ENCODE measurements at regions not wholly inside any gene's neighbourhood (a gene's known extent, or its start where the extent isn't known, plus 50 kb on each side); places are given as distances from the start of the nearest gene placed in this dataset.

DNA sequence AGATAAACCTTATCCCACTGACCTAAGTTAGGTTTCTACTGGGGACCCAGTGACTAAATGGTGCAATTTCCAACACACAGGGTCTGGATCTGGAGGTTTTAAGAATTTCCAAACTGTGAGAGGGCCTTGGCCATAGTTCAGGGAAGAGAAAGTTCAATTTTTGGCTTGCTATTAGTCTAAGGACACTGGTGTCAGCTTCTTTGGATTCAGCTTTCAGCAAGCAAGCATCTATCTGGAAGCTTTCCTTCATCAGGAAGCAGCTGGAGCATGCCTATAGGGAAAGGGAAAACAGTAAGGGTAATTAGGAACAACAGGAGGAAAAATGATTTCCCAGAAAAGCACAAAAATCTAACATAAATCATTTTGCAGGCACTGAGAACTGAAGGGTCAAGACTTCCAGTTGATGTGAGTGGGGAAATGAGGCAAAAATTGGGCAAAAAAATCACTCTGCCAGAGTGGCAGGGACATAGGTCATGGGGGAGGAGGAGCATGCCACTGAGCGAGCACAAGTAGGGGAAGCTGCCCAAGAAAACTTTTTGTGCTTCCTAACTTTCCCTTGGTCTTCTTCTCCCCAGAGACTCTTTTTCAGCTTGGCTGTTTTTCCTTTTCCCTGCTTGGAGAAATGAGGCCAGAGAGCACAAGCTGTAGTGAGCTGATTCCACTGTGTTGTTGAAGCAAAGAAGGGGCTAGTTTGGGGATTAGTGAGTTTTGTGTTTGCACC, 299.6 kb downstream of the FGF10 start:
- Histone ChIP-seq H3K79me2 (ENCODE audit: insufficient read depth, low read length) (no peaks in the 10 kb centered on the region), H3K27me3 (ENCODE audit: insufficient read depth, low read length) (no peaks in the 10 kb centered on the region), H3K36me3 (ENCODE audit: control insufficient read depth in 1 of 2, insufficient read depth in 2 of 2, low read length in 2 of 2) (no peaks in the 10 kb centered on the region), H3K9me3 (ENCODE audit: control insufficient read depth in 1 of 2, insufficient read depth in 1 of 2, low read depth in 1 of 2, low read length in 2 of 2) (no peaks in the 10 kb centered on the region), H3K9me2 (ENCODE audit: insufficient read depth) (no peaks in the 10 kb centered on the region), H3K4me2 (ENCODE audit: low read length) (no peak overlapping the region), H3K4me3 (replicated peaks in 1 of 2; ENCODE audit: low read depth in 1 of 2, low read length in 2 of 2) (no peak overlapping the region), H3K9ac (ENCODE audit: low read length) (no peak overlapping the region), H2AFZ (ENCODE audit: low read depth, low read length, poor library complexity, severe bottlenecking) (no peak overlapping the region), H3K4me1 (ENCODE audit: control insufficient read depth in 1 of 2, insufficient read depth in 2 of 2, low read length in 2 of 2) (no peaks in the 10 kb centered on the region), H3K27ac (ENCODE audit: low read depth, low read length) (no peak overlapping the region), H4K20me1 (ENCODE audit: insufficient read depth) (no peaks in the 10 kb centered on the region)
- intact Hi-C loops (cut with micrococcal nuclease): no loop called here
- CTCF ChIA-PET: no interaction called here
- no TSS peak for BruUV-seq (replicated peaks)
- ATAC-seq: no peak
- DNase-seq (ENCODE audit: low read depth, low spot score): no peak
- TF ChIP-seq SP1 (IDR thresholded peaks at IDR 0.05; ENCODE audit: low read depth) (no peak), CBX3 (IDR thresholded peaks at IDR 0.05; ENCODE audit: low read depth) (no peak), ZFX (IDR thresholded peaks at IDR 0.05) (no peak), CEBPB (IDR thresholded peaks at IDR 0.05; ENCODE audit: low read depth) (no peak), SIN3A (IDR thresholded peaks at IDR 0.05; ENCODE audit: low read depth) (no peak)
- TF ChIP-seq, protein P1, sequence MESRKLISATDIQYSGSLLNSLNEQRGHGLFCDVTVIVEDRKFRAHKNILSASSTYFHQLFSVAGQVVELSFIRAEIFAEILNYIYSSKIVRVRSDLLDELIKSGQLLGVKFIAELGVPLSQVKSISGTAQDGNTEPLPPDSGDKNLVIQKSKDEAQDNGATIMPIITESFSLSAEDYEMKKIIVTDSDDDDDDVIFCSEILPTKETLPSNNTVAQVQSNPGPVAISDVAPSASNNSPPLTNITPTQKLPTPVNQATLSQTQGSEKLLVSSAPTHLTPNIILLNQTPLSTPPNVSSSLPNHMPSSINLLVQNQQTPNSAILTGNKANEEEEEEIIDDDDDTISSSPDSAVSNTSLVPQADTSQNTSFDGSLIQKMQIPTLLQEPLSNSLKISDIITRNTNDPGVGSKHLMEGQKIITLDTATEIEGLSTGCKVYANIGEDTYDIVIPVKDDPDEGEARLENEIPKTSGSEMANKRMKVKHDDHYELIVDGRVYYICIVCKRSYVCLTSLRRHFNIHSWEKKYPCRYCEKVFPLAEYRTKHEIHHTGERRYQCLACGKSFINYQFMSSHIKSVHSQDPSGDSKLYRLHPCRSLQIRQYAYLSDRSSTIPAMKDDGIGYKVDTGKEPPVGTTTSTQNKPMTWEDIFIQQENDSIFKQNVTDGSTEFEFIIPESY (IDR thresholded peaks at IDR 0.05; ENCODE audit: extremely low read depth, insufficient replicate concordance, low read length): no peak
- RAD21 ChIA-PET (ENCODE audit: low non-redundant PET in 1 of 2, low total read pairs in 2 of 2, uncharacterized antibody in 2 of 2, unreplicated experiment in 2 of 2): no interaction called here
- POLR2A ChIA-PET: no interaction called here

- BruUV-seq (replicated peaks): no TSS peak
- Histone ChIP-seq H3K79me2 (ENCODE audit: insufficient read depth, low read length) (no peaks in the 10 kb centered on the region), H3K9me2 (ENCODE audit: insufficient read depth) (no peaks in the 10 kb centered on the region), H3K4me1 (ENCODE audit: control insufficient read depth in 1 of 2, insufficient read depth in 2 of 2, low read length in 2 of 2) (no peaks in the 10 kb centered on the region), H3K4me3 (replicated peaks in 1 of 2; ENCODE audit: low read depth in 1 of 2, low read length in 2 of 2) (no peak overlapping the region), H3K27ac (ENCODE audit: low read depth, low read length) (no peak overlapping the region), H3K4me2 (ENCODE audit: low read length) (no peak overlapping the region), H2AFZ (ENCODE audit: low read depth, low read length, poor library complexity, severe bottlenecking) (no peak overlapping the region), H4K20me1 (ENCODE audit: insufficient read depth) (no peaks in the 10 kb centered on the region), H3K36me3 (ENCODE audit: control insufficient read depth in 1 of 2, insufficient read depth in 2 of 2, low read length in 2 of 2) (no peaks in the 10 kb centered on the region), H3K9ac (ENCODE audit: low read length) (no peak overlapping the region), H3K27me3 (ENCODE audit: insufficient read depth, low read length) (no peaks in the 10 kb centered on the region), H3K9me3 (ENCODE audit: control insufficient read depth in 1 of 2, insufficient read depth in 1 of 2, low read depth in 1 of 2, low read length in 2 of 2) (no peaks in the 10 kb centered on the region)
- intact Hi-C loops (cut with micrococcal nuclease): no loop called here
- ChIA-PET CTCF (no interaction called here), POLR2A (no interaction called here), RAD21 (ENCODE audit: low non-redundant PET in 1 of 2, low total read pairs in 2 of 2, uncharacterized antibody in 2 of 2, unreplicated experiment in 2 of 2) (no interaction called here)
- ATAC-seq: no peak
- TF ChIP-seq SP1 (IDR thresholded peaks at IDR 0.05; ENCODE audit: low read depth) (no peak), ZNF274 (IDR thresholded peaks at IDR 0.05; ENCODE audit: low read depth, low read length) (no peak), RAD21 (IDR thresholded peaks at IDR 0.05; ENCODE audit: low read depth) (no peak), POLR2A (IDR thresholded peaks at IDR 0.05; ENCODE audit: borderline replicate concordance, extremely low read depth, insufficient read depth, insufficient read length) (no peak), JUND (IDR thresholded peaks at IDR 0.05) (no peak), YY1 (IDR thresholded peaks at IDR 0.05; ENCODE audit: extremely low read depth, insufficient replicate concordance, low read depth, low read length) (no peak), SIN3A (IDR thresholded peaks at IDR 0.05; ENCODE audit: low read depth) (no peak), POLR2AphosphoS5 (IDR thresholded peaks at IDR 0.05; ENCODE audit: low read depth, low read length) (no peak), MAX (IDR thresholded peaks at IDR 0.05) (no peak), ATF3 (IDR thresholded peaks at IDR 0.05) (no peak), EGR1 (IDR thresholded peaks at IDR 0.05; ENCODE audit: low read depth) (no peak), ELF1 (IDR thresholded peaks at IDR 0.05; ENCODE audit: borderline replicate concordance, low read depth) (no peak), FOSL1 (IDR thresholded peaks at IDR 0.05; ENCODE audit: low read depth) (no peak), SRF (IDR thresholded peaks at IDR 0.05; ENCODE audit: low read depth) (no peak)
- TF ChIP-seq, protein P2, sequence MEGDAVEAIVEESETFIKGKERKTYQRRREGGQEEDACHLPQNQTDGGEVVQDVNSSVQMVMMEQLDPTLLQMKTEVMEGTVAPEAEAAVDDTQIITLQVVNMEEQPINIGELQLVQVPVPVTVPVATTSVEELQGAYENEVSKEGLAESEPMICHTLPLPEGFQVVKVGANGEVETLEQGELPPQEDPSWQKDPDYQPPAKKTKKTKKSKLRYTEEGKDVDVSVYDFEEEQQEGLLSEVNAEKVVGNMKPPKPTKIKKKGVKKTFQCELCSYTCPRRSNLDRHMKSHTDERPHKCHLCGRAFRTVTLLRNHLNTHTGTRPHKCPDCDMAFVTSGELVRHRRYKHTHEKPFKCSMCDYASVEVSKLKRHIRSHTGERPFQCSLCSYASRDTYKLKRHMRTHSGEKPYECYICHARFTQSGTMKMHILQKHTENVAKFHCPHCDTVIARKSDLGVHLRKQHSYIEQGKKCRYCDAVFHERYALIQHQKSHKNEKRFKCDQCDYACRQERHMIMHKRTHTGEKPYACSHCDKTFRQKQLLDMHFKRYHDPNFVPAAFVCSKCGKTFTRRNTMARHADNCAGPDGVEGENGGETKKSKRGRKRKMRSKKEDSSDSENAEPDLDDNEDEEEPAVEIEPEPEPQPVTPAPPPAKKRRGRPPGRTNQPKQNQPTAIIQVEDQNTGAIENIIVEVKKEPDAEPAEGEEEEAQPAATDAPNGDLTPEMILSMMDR (IDR thresholded peaks at IDR 0.05 in 2 of 3, conservative IDR thresholded peaks at IDR 0.05 in 1 of 3; ENCODE audit: borderline replicate concordance in 1 of 3, insufficient read depth in 1 of 3, low read depth in 2 of 3, low read length in 2 of 3): no peak
- no peak for DNase-seq (ENCODE audit: low read depth, low spot score)
Measured at GRCh38 chr5:44085083-44085482, 304.1 kb downstream of the FGF10 start.
